ENCODE measurements at regions not wholly inside any gene's neighbourhood (a gene's known extent, or its start where the extent isn't known, plus 50 kb on each side); places are given as distances from the start of the nearest gene placed in this dataset.

GRCh38 chr11:128324531-128325141 is 262.7 kb downstream of the ETS1 start:
- no peak for TF ChIP-seq POLR2A (IDR thresholded peaks at IDR 0.05; ENCODE audit: low read depth, low read length)
- no peak for TF ChIP-seq POLR2AphosphoS5 (IDR thresholded peaks at IDR 0.05; ENCODE audit: low read depth, low read length)
